DOHH2 (cell line): ENCODE measurements at regions not wholly inside any gene's neighbourhood (a gene's known extent, or its start where the extent isn't known, plus 50 kb on each side); places are given as distances from the start of the nearest gene placed in this dataset.

Source experiments
- H3F3A ChIP-seq: fragments of 200-600 bp; sonication (generic), shearing (Covaris generic); 2 replicates; pipeline ENCODE4 v1.6.0; 2016; ENCODE audit warnings: antibody characterized with exemption, mild to moderate bottlenecking; ENCODE audit not compliant: control insufficient read depth, insufficient read depth
- H3K27ac ChIP-seq: fragments of 200-600 bp; sonication (generic); 2 replicates; pipeline ENCODE4 v1.5.1; 2014; ENCODE audit warnings: low read depth, mild to moderate bottlenecking, low read length, moderate library complexity
- H3K27me3 ChIP-seq: fragments of 200-600 bp; sonication (generic); 2 replicates; pipeline ENCODE4 v1.6.1; 2014; ENCODE audit warnings: mild to moderate bottlenecking, low read length, mixed read lengths; ENCODE audit not compliant: control insufficient read depth
- H3K36me3 ChIP-seq: fragments of 200-600 bp; sonication (generic); 2 replicates; pipeline ENCODE4 v1.6.1; 2014; ENCODE audit warnings: mild to moderate bottlenecking, low read length, moderate library complexity, mixed read lengths; ENCODE audit not compliant: control insufficient read depth
- H3K4me1 ChIP-seq: fragments of 200-600 bp; sonication (generic); 2 replicates; pipeline ENCODE4 v1.6.1; 2014; ENCODE audit warnings: mild to moderate bottlenecking, low read length, mixed read lengths; ENCODE audit not compliant: control insufficient read depth
- H3K4me2 ChIP-seq: fragments of 200-600 bp; sonication (generic); 2 replicates; pipeline ENCODE4 v1.6.0; 2014; ENCODE audit warnings: mild to moderate bottlenecking, low read length, moderate library complexity
- H3K4me3 ChIP-seq: fragments of 200-600 bp; sonication (generic); 2 replicates; pipeline ENCODE4 v1.5.1; 2014; ENCODE audit warnings: mild to moderate bottlenecking, low read length, mixed read lengths
- H3K79me2 ChIP-seq: fragments of 200-600 bp; sonication (generic); 2 replicates; pipeline ENCODE4 v1.6.1; 2014; ENCODE audit warnings: mild to moderate bottlenecking, low read length, mixed read lengths; ENCODE audit not compliant: control insufficient read depth
- H3K9me2 ChIP-seq: fragments of 200-600 bp; sonication (generic); replicated peaks from 2 replicates; pipeline ENCODE4 v1.6.1; 2014; ENCODE audit warnings: mild to moderate bottlenecking, low read length, mixed read lengths; ENCODE audit not compliant: control insufficient read depth
- H3K9me3 ChIP-seq: fragments of 200-600 bp; sonication (generic); 2 replicates; pipeline ENCODE4 v1.6.1; 2014; ENCODE audit warnings: antibody characterized with exemption, low read length, mixed read lengths; ENCODE audit not compliant: control insufficient read depth, insufficient read depth
- H4K20me1 ChIP-seq: fragments of 200-600 bp; sonication (generic); 2 replicates; pipeline ENCODE4 v1.6.0; 2014; ENCODE audit warnings: low read depth, mild to moderate bottlenecking, antibody characterized with exemption, low read length, moderate library complexity; ENCODE audit not compliant: control insufficient read depth, insufficient read depth
- CTCF ChIP-seq: fragments of 200-600 bp; sonication (generic); IDR thresholded peaks from one replicate; pipeline ENCODE4 v1.5.1; 2014; ENCODE audit warnings: antibody characterized with exemption, mild to moderate bottlenecking, low read depth, low read length; ENCODE audit not compliant: poor library complexity, severe bottlenecking
- EZH2phosphoT487 ChIP-seq: fragments of 200-600 bp; sonication (generic); IDR thresholded peaks from 2 replicates; pipeline ENCODE4 v1.6.1; 2017; ENCODE audit warnings: borderline replicate concordance, mild to moderate bottlenecking, antibody characterized with exemption, low read length, moderate library complexity, mixed read lengths

- Histone ChIP-seq H3K36me3 (no peaks in the 10 kb centered on the region; the same call in none of the 2 replicates), H3F3A (0 out of 2 replicates have a peak, but pooled peaks cover 3% of the 10 kb centered on the region), H3K27me3 (no peaks in the 10 kb centered on the region), H3K9me3 (no peaks in the 10 kb centered on the region), H3K4me1 (no peaks in the 10 kb centered on the region), H4K20me1 (no peaks in the 10 kb centered on the region; the same call in none of the 2 replicates), H3K4me2 (no peak overlapping the region), H3K79me2 (peaks cover 65% of the 10 kb centered on the region), H3K9me2 (no peaks in the 10 kb centered on the region), H3K4me3 (no peak overlapping the region), H3K27ac (no peak overlapping the region)
- TF ChIP-seq EZH2phosphoT487 (no peak), CTCF (no peak)
Observed at GRCh38 chr6:150749091-150749670, 116.3 kb upstream of the MTHFD1L start.

DNA sequence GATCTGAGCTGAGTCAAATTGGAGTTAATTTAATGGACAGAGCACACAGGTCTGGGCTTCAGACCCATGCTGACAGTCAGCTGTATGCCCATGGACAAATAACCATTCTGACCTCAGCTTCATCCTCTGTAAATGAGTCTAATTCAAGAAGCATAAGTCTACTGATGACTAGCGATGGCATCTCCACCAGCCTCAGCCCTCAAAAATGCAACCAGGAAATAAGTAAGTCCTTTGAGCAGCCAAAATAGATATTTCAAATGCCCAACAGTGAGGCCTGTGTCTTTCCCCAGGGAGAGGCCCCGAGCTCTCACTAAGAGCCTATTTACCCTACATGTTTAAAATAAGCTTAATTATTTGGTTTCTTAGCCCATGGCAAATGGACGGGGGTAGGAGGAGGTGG, 114.2 kb upstream of the MTHFD1L start:
- H3K4me1 ChIP-seq, result no peaks in the 10 kb centered on the region
- peaks cover 3% of the 10 kb centered on the region for H3K36me3 ChIP-seq
- no peaks in the 10 kb centered on the region for H3K27me3 ChIP-seq
- H3K9me3 ChIP-seq, result no peaks in the 10 kb centered on the region
- TF ChIP-seq CTCF (no peak), EZH2phosphoT487 (no peak)
- H3K27ac ChIP-seq, result no peak overlapping the region
- no peaks in the 10 kb centered on the region; the same call in 1 of the 2 replicates for H4K20me1 ChIP-seq
- no peak overlapping the region for H3K4me2 ChIP-seq
- H3F3A ChIP-seq, result 0 out of 2 replicates have a peak, but pooled peaks cover 3% of the 10 kb centered on the region
- H3K79me2 ChIP-seq, result peaks cover 56% of the 10 kb centered on the region
- H3K9me2 ChIP-seq, result no peaks in the 10 kb centered on the region
- H3K4me3 ChIP-seq, result no peak overlapping the region

DNA sequence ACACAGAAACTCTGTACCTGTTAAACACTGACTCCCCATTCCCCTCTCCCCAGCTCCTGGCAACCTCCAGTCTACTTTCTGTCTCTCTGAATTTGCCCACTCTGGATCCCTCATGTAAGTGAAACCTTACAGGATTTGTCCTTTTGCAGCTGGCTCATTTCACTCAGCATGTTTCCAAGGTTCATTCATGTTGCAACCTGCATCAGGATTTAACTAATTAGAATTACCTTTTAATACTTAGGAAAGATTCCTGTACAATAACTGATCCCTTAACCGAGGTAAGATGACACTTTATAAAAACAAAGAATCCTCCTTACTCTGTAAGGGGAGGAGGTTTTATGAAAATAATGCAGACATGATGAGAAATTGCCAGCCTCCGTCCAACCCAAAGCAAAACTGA, 113.1 kb upstream of the MTHFD1L start:
- no peaks in the 10 kb centered on the region for H3K27me3 ChIP-seq
- no peak overlapping the region for H3K27ac ChIP-seq
- H3K9me2 ChIP-seq, result no peaks in the 10 kb centered on the region
- no peaks in the 10 kb centered on the region for H3K4me1 ChIP-seq
- no peak overlapping the region for H3K4me2 ChIP-seq
- H3K79me2 ChIP-seq, result peaks cover 52% of the 10 kb centered on the region
- H3F3A ChIP-seq, result 0 out of 2 replicates have a peak, but pooled peaks cover 3% of the 10 kb centered on the region
- H3K4me3 ChIP-seq, result no peak overlapping the region
- no peaks in the 10 kb centered on the region; the same call in 1 of the 2 replicates for H4K20me1 ChIP-seq
- TF ChIP-seq EZH2phosphoT487 (no peak), CTCF (no peak)
- H3K9me3 ChIP-seq, result no peaks in the 10 kb centered on the region
- peaks cover 3% of the 10 kb centered on the region for H3K36me3 ChIP-seq
